HG02642 (cell line): ENCODE measurements at regions not wholly inside any gene's neighbourhood (a gene's known extent, or its start where the extent isn't known, plus 50 kb on each side); places are given as distances from the start of the nearest gene placed in this dataset.
"Not testable (repeated sequence)": the region's sequence is repeated elsewhere in the genome, so short reads cannot be mapped to it uniquely, and the experiment has no call there.

Source experiments
- ATAC-seq: cut with Tn5 transposase; IDR thresholded peaks from one replicate; pipeline ENCODE4 v1.9.1; 2021; ENCODE audit warnings: mild to moderate bottlenecking; ENCODE audit not compliant: unreplicated experiment, poor library complexity

- ATAC-seq = no peak
Observed at GRCh38 chr10:33496096-33496495, 161.6 kb upstream of the NRP1 start.

DNA sequence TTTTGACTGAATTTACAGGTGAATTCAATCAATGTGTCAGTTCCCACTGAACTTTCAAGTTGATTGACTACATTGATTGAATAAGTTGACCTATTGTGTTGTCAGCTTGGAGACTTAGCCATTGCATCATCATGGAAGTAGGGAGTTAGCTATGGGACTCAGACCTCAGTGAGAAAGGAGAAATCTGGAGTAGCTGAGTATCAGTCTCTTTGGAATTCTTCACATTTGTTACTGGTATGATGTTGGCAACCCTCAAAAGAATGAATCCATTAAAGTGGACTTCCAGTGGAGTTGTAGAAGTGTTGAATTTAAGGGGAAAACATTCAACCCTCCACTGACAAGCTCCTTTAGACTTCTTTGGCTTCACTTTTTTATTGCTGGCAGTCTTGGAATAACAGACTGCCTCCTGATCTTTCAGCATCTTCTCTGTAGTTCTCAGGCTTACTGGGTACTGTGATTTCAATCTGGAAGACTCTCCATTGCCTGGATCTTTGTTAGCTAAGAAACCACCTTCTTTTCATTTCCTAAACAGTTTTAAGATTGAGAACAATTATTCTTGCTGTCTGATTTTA is 160.3 kb upstream of the NRP1 start:
- no peak for ATAC-seq

- ATAC-seq = no peak
Observed at GRCh38 chr10:33493978-33494377, 159.5 kb upstream of the NRP1 start.

GRCh38 chr10:33493497-33493896 is 159.0 kb upstream of the NRP1 start:
- no peak for ATAC-seq

DNA sequence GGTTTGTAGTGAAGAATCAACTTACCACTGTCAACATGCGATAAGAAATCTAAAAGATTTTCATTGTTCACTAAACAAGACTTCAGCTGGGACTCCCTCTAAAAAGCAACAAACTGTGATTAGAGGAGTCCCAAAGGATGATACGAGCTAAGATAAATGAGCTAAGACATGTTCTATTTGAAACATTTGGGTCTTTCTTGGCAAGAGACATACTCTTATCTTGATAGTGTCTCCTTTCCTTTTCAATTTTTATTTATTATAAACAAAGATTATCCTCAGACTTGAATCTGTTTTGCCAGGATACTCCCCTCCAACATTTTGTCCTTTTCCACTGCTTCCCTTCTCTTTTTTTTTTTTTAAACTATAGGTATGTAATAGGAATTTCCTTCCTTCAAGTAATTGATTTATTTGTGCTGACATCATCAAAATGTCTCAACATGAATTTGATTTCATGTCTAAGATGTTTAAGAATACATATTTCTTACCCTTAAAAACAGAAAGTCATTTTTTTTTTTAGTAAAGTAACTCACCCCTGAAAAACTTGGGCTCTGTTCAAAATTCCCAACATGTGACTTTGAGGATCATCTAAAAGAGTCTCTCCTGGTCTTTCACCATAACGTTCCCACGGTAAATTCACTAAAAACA is 158.4 kb upstream of the NRP1 start:
- ATAC-seq = no peak

DNA sequence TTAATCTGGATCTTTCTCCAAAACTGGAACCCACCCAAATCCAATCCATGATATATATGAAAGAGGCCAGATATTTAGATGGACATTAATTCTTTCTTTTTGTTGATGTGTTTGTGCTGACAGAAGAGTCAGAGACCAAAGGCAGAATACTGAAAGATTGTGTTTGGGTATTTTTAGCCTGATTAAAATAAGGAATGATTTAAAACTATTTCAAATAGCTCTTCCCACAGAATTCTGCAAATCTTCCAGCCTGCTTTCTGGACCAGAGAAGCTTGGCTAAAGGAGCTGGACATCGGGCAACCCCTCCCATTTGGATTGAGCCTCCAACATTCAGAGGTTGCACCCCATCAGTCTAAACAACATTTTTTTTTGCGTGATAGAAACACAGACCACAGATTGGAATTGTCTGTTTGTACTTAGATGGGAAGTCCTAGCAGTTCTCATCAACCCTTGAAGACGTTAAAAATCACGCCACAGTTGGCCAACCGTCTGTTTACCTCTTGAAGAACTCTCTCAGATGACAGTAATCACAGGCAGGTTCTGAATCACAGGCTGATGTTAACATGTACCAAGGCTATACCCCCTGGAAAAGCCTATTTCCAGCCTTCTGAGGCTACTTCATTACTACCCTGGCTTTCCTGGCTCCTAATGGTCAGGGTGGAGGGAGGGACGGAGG is 155.2 kb upstream of the NRP1 start:
- ATAC-seq = no peak

GRCh38 chr10:33487014-33487776 is 152.7 kb upstream of the NRP1 start:
- no peak for ATAC-seq

DNA sequence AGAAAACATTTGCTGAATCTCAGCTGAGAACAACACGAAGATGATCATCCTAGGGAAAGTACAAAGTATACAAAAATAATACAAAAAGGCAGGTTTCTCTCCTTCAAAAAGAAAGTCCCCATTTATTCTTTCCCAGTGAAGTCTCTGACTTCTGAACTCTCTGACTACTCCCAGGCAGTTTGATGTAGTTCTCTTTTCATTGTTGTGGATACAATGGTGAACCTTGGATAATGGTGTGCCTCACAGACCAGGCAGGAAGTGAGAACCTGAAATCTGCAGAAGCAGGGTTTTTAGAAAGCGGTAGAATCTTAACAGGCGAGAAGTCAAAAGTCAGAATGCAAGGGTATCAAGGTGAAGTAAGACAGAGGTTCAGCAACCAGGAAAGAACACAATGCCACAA is 150.8 kb upstream of the NRP1 start:
- no peak for ATAC-seq

DNA sequence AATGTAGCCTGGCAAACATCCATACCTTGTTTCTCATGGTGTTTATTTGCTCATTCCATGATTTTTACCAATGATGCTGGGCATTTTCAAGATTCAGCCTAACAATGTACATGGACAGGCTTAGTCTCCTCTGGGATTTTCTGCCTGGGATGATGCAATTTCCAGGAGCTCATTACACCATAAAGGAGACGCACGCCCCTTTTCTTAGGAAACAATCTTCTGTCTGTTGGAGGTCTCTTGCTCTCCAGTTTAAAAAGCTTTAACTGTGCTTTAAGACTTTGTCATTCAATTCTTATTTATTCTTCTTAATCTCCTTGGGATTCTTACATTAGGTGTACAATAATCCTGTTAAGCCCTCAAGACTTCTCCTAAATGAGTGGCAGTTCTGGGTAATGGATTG is 150.3 kb upstream of the NRP1 start:
- ATAC-seq = no peak

- no peak for ATAC-seq
Observed at GRCh38 chr10:33483816-33484190, 149.3 kb upstream of the NRP1 start.

DNA sequence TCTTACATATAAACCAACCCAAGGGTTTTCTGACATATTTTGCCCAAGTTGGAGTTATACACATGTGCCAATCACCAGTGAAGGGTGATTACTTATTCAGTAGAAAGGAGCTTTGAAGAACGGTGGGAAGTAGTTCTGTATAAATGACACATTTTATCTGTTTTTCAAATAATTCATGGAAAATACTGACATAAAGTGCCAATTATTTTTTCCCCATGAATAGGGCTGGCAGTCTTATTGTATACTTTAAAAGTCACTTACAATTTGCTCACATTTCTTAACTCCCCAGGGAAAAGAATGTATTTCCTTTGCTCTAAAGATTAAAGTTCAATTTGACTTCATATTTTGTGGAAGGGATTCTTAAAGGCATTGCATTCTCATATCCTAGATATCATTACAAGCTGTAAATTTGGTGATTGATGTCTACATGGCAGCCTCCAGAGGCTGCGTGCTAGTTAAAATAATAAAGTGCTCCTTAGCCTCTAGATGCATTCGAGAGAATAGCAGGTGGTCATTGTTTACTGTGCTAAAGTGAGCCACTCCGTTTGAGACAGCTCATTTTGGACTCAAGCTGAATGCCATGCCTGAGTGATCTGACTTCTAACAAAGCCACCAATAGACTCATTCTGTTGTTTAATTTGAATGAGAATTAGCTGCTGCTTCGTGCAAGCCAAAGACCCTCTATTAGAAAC is 148.8 kb upstream of the NRP1 start:
- no peak for ATAC-seq

DNA sequence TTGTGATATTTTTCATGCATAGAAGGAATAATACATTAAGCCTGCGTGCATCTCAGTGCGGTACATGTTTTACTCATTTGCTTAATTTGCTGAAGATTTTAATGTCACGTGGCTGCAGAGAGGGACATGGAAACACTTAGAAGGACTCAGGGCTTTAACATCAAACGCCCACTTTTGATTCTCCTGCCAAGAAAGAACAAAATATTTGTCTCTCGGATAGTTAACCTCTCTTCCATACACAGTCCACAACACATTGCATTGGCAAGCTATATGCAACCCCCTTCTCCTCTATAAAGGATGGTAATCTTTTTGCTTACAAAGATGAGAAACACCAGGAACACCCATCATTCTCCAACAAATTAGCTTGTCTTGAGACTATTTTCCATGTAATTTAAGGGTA is 148.0 kb upstream of the NRP1 start:
- no peak for ATAC-seq

- no peak for ATAC-seq
Observed at GRCh38 chr10:33481184-33481583, 146.7 kb upstream of the NRP1 start.

- not testable (repeated sequence) for ATAC-seq
Observed at GRCh38 chr10:33480417-33480816, 145.9 kb upstream of the NRP1 start.

DNA sequence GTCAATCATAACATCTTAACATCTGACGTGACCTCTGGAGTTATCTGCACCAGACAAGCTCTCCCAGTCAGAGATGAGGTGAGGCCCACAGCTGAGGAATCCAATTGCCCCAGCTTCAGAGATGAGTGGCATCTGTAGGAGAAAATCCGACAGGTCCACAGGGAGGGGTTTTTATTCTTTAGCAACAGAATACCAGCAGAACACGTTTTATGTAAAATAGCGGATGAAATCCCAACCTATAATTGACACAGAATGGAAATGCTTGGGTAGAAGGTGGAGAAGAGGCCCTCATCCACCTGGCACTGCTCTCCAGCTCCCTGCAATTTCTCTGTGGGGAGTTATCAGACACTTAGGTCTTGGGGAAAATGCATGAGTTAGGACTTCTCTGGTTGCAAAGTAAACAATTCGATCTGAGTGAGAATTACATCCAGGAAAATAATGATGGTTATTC is 144.2 kb upstream of the NRP1 start:
- no peak for ATAC-seq

DNA sequence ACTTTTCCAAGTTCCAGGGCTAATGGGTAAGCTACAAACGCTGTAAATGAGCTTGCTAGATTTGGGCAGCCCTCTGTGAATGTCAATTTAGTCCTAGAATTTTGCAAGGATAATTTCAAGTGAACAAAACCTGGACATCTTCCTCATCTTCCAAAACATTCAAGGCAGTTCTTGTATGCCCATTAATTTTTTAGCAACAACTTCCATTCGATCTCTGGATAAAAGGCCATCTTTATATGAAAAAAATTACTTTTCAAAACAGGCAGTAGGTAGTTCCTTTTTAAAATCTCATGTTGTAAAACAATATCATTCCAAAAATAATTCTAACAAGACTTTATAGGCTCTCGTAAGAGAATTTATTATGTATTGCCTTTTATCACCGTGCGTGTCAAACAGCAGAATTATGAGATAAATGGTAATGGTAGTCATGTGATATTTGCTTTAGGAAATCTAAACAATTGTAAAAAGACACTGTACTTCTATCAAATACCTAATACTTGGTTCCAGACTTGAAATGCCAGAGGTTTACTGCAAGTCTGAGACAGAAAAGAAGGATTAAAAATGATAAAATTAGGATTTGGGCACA is 143.7 kb upstream of the NRP1 start:
- no peak for ATAC-seq

GRCh38 chr10:33477291-33478088 is 143.0 kb upstream of the NRP1 start:
- ATAC-seq = no peak

DNA sequence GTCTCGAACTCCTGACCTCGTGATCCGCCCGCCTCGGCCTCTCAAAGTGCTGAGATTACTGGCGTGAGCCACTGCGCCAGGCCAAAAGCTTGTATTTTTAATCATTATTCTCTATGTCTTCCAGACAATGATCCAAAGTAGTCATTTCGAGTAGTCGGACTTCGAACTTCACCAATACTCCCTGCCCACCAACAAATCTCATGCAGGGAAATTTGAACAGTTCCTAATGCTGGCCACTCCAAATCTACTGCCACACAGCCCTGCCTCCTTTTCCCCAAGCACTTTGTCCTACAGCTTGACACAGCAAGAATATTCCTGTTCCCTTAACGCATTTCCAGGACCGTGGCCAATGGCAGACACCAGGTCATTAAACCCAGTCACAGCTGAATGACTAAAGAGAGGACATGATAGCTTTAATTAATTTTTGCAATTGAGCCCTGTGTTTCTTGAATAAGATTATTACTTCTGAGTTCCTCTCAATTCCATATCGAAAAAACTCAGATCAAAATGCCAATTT is 142.3 kb upstream of the NRP1 start:
- no peak for ATAC-seq

DNA sequence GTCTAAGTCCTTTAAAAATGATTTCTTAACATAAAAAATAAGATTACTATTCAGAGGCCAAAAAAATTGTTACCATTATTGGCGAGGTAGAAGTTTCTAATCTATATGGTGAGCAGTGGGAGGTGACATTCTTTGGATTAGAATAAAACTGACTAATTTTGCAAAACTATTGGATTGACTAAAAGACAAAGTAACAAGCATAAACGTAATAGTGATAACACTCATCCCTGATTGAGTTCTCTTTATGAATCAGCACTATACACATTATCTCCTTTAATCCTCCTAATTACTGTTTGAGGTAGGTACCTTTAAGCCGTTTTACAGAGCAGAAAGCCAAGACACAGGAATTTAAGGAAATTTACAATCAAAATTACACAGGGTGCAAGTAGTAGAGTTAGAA is 139.2 kb upstream of the NRP1 start:
- ATAC-seq = no peak
